Head of caudate nucleus (tissue), 42 donors: ENCODE measurements at regions not wholly inside any gene's neighbourhood (a gene's known extent, or its start where the extent isn't known, plus 50 kb on each side); places are given as distances from the start of the nearest gene placed in this dataset.

Experiments used
- DNase-seq, 42 donors: peaks; one replicate each; pipeline versions ENCODE4 v3.0.0 to v3.0.0-alpha.2; 2020 to 2021; ENCODE audit warnings: mixed read lengths in 7 of 42
- intact Hi-C: fragments of 100-400 bp; cut with DNase I; formaldehyde crosslinking; loops from one replicate; pipeline ENCODE4 v1.15.0; 2022

DNA sequence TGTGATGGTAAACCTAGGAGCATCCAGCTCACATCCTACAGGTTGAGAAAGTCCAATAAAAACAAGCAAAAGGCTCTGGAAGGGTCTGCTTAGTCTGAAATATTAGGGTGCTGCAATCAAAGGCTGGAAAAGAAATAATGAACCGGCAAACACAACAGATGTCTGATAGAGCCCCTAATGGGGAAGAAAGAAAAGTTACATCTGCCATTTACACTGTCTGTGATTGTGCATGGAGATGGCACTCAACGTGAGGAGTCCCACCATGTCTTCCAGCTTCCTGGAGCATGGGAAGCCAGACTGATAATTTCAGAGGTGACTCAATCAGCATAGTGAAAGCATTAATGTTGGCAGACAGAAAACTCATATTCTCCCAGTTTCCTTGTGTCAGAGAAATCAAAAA is 307.8 kb downstream of the EPHA4 start:
- no peak for DNase-seq
- intact Hi-C loops: no loop called here

GRCh38 chr2:221267773-221268425 is 304.2 kb downstream of the EPHA4 start:
- intact Hi-C loops: no loop called here
- no peak for DNase-seq

DNA sequence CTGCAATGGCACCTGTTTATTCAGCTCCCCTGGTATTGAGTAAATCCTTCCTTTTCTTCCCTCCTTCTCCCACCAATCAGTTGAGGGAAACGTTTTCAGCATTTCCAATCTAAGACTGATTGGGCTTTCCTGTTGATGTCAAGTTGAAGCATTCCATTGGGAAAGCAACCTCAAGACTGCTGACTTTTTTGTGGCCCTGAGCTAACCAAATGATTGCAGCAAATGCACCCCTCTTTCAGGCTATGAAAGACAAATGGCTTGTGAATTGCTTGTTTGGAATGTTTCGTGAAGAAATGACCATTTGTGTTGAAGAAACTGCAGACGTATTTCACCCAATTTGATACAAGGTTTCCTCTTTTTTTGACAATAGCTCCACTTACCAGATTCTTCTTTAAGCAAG is 303.5 kb downstream of the EPHA4 start:
- intact Hi-C loops: no loop called here
- no peak for DNase-seq

GRCh38 chr2:221270806-221271205 is 301.3 kb downstream of the EPHA4 start:
- DNase-seq: no peak
- intact Hi-C loops: no loop called here

DNA sequence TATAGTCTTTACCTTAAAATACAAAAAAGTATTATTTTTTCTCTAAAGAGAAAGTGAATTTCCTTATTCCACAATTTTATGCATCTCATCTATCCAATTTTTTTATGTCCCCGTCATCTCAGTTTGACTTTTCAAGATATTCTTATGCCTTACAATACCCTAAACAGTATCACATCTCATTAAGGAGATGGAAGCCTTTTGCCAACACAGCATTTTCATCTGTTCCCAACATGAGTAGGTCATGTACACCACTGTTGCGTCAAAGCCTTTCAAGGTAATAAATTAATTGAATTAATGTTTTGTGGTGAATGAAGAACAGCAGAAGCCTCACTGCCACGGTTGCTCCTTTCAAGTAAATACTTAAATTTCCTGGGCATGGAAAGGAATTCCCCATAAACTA is 299.4 kb downstream of the EPHA4 start:
- intact Hi-C loops: no loop called here
- DNase-seq: no peak

DNA sequence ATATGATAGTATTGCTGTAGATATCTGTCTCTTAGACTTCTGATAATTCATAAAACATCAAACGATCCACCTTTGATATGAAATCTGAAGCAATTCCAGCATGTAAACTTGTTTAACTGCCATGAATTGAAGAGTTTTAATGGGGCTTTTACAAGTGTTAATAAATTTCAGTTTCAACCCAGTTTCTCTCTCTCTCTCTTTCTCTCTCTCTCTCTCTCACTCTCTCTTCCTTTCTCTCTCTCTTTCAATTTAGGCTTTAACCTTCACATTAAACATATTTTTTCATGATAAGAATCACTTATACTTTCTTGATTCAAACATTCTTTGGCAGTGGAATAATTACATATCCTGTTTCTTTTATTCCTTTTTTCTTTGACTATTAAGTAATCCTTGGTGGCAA is 296.1 kb downstream of the EPHA4 start:
- intact Hi-C loops: no loop called here
- no peak for DNase-seq

- intact Hi-C loops: no loop called here
- DNase-seq: no peak
These were observed 295.5 kb downstream of the EPHA4 start for GRCh38 chr2:221276601-221277000.

- intact Hi-C loops: no loop called here
- DNase-seq: no peak
These were observed 289.7 kb downstream of the EPHA4 start for GRCh38 chr2:221282386-221282785.

DNA sequence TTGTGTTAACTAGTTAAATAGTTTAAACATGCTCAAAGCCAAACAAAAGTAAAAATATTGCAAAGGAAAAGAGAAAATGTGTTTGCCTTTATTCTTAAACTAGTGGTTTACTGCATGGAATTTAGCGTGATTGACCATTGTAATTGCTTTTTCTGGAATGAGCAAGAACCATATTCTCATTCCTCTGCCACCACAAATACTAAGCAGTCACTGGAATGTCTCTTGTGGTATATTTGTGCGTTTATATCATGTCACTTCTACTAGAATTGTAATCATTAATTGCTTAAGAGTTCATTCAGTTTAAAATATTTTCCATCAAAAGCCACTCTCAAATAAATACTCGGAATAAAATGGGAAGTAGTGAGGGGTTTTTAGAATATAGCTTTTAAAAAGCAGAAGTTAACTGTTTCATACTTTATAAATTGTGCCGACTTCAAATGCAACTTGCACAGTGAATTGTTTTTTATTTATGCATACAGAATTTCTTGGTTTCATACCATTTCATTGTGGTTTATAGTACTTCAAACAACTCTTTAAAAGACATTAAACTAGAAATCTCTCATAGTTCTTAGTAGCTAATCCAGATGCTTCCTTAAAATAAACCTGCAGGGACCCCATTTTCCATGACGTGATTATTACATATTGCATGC is 288.1 kb downstream of the EPHA4 start:
- intact Hi-C loops: no loop called here
- DNase-seq: no peak

DNA sequence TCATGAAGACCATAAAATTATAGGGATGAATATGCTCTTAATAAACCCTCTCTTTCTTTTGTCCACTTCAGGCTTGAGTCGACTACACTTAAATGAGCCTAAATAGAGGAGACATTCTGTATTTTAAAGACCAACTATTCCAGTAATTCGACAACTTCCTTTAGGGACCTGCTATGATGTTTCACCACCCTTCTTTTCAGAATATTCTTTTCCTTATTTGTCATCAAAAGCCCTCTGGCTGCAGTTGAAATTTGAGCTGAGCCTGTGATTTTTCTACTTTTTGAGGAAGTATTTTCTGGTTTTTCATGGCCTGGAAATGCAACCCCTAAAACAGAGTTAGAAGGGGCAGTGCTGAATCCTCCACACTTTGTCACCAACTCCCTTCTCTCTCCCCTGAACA is 287.0 kb downstream of the EPHA4 start:
- intact Hi-C loops: no loop called here
- no peak for DNase-seq

DNA sequence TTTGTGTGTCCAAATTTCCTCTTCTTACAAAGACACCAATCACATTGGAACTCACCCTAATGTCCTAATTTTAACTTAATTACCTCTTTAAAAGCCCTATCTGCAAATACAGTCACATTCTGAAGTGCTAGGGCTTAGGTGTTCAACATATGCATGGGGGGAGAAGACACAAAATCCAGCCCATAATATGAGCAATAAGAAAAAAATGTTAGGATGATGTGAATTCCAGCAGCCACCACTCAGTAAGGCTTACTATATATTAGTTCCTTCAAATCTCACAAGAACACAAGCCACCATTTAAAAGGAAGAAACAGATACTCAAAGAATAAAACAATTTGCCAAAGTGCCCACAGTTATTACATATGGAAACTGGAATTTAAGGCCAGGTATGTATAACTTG is 285.7 kb downstream of the EPHA4 start:
- intact Hi-C loops: no loop called here
- DNase-seq: no peak

DNA sequence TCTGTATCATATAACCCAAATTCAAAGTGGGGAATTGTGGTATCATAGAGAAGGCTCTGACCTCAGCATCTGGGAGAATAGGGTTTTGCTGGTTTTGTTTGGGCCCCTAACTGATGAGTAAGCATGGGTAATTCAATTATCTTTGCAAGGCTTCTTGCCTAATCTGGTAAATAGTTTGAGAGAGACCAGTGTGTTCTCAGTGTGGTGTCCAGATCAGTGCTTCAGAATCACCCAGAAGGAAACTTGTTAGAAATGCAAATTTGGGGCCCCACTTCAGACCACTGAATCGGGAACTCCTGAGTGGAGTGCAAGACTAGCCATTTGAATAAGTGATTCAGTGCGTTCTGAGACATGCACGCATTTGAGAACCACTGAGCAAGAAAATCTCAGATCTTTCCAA is 282.7 kb downstream of the EPHA4 start:
- intact Hi-C loops: no loop called here
- no peak for DNase-seq

DNA sequence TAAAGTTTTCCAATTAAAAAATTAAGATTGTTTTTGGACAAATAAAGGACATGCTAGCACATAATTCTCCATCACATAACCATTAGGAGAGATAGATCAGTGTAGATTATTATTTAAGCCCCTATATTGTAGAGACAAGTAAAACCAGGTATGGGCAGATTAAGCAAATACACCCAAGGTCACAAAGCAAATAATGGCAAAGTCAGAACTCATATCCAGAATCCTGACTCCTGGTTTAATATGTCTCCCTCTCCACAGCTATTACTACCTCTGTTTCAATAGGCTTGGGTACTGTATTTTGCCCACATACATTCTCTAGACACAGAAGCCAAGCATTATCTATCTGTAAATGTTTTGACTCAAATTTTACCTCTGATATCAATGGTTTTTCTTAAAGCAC is 282.3 kb downstream of the EPHA4 start:
- intact Hi-C loops: no loop called here
- no peak for DNase-seq

DNA sequence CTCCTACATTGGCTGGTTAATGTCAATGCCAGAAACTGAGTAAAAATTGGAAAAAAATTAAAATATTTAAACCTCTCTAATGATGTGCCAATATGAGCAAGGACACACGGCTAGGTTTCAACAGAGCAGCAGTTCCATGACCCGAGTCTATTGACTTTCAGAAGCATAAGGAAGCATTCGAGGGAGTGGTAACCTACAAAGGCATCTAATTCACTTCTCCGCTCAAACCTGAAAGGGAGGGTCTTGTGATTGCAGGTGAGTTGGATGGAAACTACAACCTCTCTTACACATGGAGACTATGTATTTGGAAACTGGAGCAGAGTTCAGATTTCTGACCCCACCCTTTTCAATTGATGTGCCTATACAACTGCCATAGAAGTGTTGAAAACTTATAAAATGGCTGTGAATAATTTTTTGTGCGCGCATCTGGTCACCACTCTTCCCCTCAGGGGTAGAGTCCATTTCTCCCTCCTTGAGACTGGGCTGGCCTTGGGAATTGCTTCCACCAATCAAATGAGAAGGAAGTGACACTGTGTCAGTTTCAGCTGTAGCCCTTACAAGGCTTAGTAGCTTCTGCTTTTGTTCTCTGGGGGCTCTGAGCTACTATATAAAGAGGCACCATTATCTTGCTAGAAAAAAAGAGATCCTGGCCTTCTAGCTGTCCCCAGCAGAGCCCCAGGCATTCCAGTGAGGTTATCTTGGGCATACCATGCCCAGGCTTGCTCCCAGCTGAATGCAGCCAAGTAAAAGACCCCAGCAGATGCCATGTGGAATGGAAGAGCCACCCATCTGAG is 278.0 kb downstream of the EPHA4 start:
- intact Hi-C loops: no loop called here
- DNase-seq: no peak

GRCh38 chr2:221304916-221305315 is 267.2 kb downstream of the EPHA4 start:
- DNase-seq: no peak
- intact Hi-C loops: no loop called here

DNA sequence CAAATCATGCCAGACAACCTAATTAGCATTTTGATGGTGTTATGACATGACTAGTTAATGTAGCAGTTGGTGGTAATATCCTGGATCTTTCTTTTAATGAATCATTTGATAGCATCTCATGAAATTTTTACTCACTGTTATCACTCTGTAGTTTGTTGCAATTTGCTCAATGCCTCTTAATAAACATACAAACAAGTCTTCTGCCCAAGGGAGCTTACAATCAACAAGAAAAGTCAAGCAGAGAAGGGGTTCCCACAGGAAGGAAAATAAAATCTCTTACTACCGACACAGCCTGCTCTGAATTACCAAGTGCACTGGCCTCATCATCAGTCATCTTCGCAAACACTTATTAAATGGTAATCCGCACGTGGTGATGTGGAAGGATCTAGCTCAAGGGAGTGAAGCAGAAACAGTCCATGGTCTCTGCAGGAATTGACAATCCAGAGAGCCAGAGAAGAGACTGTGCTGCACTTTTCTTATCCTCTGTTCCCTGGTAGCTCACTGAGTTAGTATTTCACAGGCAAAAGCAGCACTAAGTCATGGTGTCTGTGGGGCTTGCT is 263.5 kb downstream of the EPHA4 start:
- intact Hi-C loops: no loop called here
- DNase-seq: no peak

DNA sequence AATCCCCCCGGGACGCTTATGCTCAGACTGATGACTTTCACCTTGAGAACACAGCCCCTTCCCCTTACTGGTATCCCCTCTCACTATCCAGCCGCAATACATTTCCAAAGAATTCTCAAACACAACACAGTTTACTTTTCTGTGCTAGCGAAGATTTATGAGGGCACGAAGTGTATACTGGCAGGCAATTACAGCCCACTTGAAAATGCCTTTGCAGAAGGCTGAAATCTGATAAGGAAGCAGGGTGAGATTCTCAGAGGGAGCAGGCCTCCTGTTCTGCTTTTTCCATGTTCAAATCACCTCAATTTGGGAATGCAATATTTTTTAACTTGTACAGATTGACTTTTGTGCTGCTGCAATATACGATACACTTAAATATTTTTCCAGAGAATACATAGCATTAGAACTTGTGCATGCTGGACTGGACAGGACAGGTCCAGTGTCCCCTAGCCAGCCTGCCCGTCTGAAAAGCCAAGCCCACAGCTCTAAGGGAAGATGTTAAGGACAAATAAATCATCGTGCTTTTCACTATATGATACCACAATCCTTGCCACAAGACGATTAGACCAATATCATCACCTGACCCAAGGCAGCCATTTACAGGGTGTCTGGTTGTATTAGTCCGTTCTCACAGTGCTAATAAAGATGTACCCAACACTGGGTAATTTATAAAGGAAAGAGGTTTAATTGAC is 262.1 kb downstream of the EPHA4 start:
- DNase-seq: no peak
- intact Hi-C loops: no loop called here

DNA sequence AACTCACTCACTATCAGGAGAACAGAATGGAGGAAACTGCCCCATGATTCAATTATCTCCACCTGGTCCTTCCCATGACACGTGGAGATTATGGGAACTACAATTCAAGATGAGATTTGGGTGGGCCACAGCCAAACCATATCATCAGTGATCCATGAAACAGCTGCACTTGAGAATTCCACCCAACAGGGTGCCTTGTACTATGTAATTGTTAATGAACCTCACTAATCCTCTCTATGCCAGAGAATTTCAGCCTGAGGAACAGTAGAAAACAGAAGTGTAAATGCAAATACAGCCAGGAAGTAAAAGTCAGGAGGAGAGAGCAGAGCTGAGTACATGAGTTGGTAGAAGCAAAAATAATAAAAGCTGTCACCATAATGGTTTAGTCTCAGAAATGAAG is 261.4 kb downstream of the EPHA4 start:
- intact Hi-C loops: no loop called here
- DNase-seq: no peak

DNA sequence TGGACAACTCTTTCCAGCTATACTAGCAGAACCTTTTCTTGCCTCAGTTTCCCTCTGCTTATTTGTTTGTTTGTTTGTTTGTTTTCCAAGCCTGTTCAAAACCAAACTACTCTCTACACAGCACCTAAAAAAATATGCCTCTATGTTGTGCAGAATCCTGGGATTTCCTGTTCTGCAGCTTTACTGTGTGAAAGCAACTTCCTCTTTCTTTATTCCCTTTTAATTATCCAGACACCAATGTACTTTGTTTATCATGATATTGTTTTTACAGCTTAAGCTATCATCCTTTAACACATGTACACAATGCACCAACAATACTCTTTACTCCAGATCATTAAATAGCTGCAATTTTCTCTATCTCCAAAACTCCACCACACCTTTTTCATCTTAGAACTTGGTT is 259.5 kb downstream of the EPHA4 start:
- DNase-seq: no peak
- intact Hi-C loops: no loop called here

DNA sequence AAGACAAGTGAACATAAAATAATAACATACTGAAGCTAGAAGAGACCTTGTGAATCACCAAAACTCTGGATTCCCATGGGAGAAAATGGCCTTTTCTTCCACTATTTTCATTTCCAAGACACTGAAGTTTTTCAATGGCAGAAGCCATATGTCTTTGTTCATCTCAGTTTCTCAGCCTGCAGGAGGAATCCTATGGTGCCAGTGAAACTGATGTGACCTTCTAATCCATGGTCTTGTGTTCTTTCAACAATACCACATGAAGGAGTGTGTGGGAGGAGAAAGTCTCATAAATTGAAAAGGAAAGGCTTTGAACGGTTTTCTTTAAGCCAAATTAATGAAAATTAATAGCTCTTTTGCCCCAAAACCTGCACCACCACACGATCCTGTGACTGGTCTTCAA is 257.3 kb downstream of the EPHA4 start:
- intact Hi-C loops: no loop called here
- DNase-seq: no peak
